ENCODE measurements at regions not wholly inside any gene's neighbourhood (a gene's known extent, or its start where the extent isn't known, plus 50 kb on each side); places are given as distances from the start of the nearest gene placed in this dataset.

DNA sequence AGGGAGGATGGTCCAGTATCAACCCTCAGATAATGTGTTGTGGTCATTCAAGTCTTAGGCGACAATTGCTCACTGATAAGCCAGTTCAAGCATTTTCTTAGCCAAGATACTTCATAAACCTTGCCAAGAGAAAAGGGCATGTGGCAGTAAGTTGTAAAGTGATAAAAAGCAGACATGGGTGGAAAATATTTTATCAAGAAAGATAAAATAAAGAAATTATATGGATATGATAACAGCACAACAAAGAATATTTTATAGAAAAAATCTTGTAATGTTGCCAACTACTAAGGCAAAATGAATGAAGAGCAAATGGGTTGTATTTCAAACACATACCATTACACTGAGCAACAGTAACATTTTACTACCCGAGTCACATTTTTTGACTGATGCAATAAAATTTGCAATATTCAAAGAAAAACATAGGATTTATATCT, 217.4 kb upstream of the PITX2 start:
- Histone ChIP-seq H3F3A (ENCODE audit: insufficient read depth, low read length, poor library complexity, severe bottlenecking) (no peaks in the 10 kb centered on the region), H3K4me2 (ENCODE audit: low read length) (no peak overlapping the region), H3K79me2 (replicated peaks; ENCODE audit: insufficient read depth, low read length) (no peaks in the 10 kb centered on the region), H3K4me3 (ENCODE audit: low read length) (no peak overlapping the region), H3K27ac (ENCODE audit: low read length) (no peak overlapping the region), H2AFZ (ENCODE audit: low read depth, low read length) (no peak overlapping the region), H3K9me3 (ENCODE audit: low read length) (no peaks in the 10 kb centered on the region), H3K9ac (ENCODE audit: low read length) (no peak overlapping the region), H3K36me3 (ENCODE audit: insufficient read depth, low read length) (no peaks in the 10 kb centered on the region), H3K9me2 (ENCODE audit: insufficient read depth, low read length) (no peaks in the 10 kb centered on the region), H3K27me3 (ENCODE audit: insufficient read depth, low read depth, low read length) (no peaks in the 10 kb centered on the region), H4K20me1 (ENCODE audit: insufficient read depth) (no peaks in the 10 kb centered on the region)
- TF ChIP-seq SMC3 (conservative IDR thresholded peaks at IDR 0.05; ENCODE audit: poor library complexity) (no peak), EZH2 (IDR thresholded peaks at IDR 0.05; ENCODE audit: borderline replicate concordance, insufficient read depth, low read length, poor library complexity, severe bottlenecking) (no peak), MXI1 (conservative IDR thresholded peaks at IDR 0.05; ENCODE audit: poor library complexity, severe bottlenecking) (no peak), CTCF (IDR thresholded peaks at IDR 0.05; ENCODE audit: poor library complexity, severe bottlenecking) (no peak), POLR2AphosphoS5 (IDR thresholded peaks at IDR 0.05) (no peak), RAD21 (conservative IDR thresholded peaks at IDR 0.05) (no peak), EP300 (conservative IDR thresholded peaks at IDR 0.05; ENCODE audit: poor library complexity, severe bottlenecking) (no peak), TAF1 (IDR thresholded peaks at IDR 0.05; ENCODE audit: low read depth) (no peak)
- TF ChIP-seq, protein P1, sequence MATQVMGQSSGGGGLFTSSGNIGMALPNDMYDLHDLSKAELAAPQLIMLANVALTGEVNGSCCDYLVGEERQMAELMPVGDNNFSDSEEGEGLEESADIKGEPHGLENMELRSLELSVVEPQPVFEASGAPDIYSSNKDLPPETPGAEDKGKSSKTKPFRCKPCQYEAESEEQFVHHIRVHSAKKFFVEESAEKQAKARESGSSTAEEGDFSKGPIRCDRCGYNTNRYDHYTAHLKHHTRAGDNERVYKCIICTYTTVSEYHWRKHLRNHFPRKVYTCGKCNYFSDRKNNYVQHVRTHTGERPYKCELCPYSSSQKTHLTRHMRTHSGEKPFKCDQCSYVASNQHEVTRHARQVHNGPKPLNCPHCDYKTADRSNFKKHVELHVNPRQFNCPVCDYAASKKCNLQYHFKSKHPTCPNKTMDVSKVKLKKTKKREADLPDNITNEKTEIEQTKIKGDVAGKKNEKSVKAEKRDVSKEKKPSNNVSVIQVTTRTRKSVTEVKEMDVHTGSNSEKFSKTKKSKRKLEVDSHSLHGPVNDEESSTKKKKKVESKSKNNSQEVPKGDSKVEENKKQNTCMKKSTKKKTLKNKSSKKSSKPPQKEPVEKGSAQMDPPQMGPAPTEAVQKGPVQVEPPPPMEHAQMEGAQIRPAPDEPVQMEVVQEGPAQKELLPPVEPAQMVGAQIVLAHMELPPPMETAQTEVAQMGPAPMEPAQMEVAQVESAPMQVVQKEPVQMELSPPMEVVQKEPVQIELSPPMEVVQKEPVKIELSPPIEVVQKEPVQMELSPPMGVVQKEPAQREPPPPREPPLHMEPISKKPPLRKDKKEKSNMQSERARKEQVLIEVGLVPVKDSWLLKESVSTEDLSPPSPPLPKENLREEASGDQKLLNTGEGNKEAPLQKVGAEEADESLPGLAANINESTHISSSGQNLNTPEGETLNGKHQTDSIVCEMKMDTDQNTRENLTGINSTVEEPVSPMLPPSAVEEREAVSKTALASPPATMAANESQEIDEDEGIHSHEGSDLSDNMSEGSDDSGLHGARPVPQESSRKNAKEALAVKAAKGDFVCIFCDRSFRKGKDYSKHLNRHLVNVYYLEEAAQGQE (IDR thresholded peaks at IDR 0.05; ENCODE audit: borderline replicate concordance), result no peak

- H3K36me3 ChIP-seq (ENCODE audit: insufficient read depth, low read length), result no peaks in the 10 kb centered on the region
- H3K27me3 ChIP-seq (ENCODE audit: insufficient read depth, low read depth, low read length), result no peaks in the 10 kb centered on the region
- no peak overlapping the region for H3K27ac ChIP-seq (ENCODE audit: low read length)
- H2AFZ ChIP-seq (ENCODE audit: low read depth, low read length), result no peak overlapping the region
- no peaks in the 10 kb centered on the region for H3K79me2 ChIP-seq (replicated peaks; ENCODE audit: insufficient read depth, low read length)
- H3K4me3 ChIP-seq (ENCODE audit: low read length), result no peak overlapping the region
- TF ChIP-seq TAF1 (IDR thresholded peaks at IDR 0.05; ENCODE audit: low read depth), result no peak
- no peak for TF ChIP-seq EZH2 (IDR thresholded peaks at IDR 0.05; ENCODE audit: borderline replicate concordance, insufficient read depth, low read length, poor library complexity, severe bottlenecking)
- TF ChIP-seq CTCF (IDR thresholded peaks at IDR 0.05; ENCODE audit: poor library complexity, severe bottlenecking), result no peak
- TF ChIP-seq EP300 (conservative IDR thresholded peaks at IDR 0.05; ENCODE audit: poor library complexity, severe bottlenecking), result no peak
- TF ChIP-seq, protein P1 (IDR thresholded peaks at IDR 0.05; ENCODE audit: borderline replicate concordance), result no peak
- no peak for TF ChIP-seq POLR2AphosphoS5 (IDR thresholded peaks at IDR 0.05)
- no peak for TF ChIP-seq SMC3 (conservative IDR thresholded peaks at IDR 0.05; ENCODE audit: poor library complexity)
- TF ChIP-seq MXI1 (conservative IDR thresholded peaks at IDR 0.05; ENCODE audit: poor library complexity, severe bottlenecking), result no peak
- no peak for TF ChIP-seq RAD21 (conservative IDR thresholded peaks at IDR 0.05)
- no peaks in the 10 kb centered on the region for H4K20me1 ChIP-seq (ENCODE audit: insufficient read depth)
- H3K9me2 ChIP-seq (ENCODE audit: insufficient read depth, low read length), result no peaks in the 10 kb centered on the region
- H3K4me2 ChIP-seq (ENCODE audit: low read length), result no peak overlapping the region
- H3K9me3 ChIP-seq (ENCODE audit: low read length), result no peaks in the 10 kb centered on the region
- no peak overlapping the region for H3K9ac ChIP-seq (ENCODE audit: low read length)
- no peaks in the 10 kb centered on the region for H3F3A ChIP-seq (ENCODE audit: insufficient read depth, low read length, poor library complexity, severe bottlenecking)
Measured at GRCh38 chr4:110848787-110849186, 225.9 kb upstream of the PITX2 start.
